Endothelial cell of umbilical vein (primary cell): ENCODE measurements at regions not wholly inside any gene's neighbourhood (a gene's known extent, or its start where the extent isn't known, plus 50 kb on each side); places are given as distances from the start of the nearest gene placed in this dataset.

Experiments
- CTCF ChIP-seq, 2 donors: IDR thresholded peaks; 1 replicate in 1 of 2; 2 replicates in 1 of 2; pipeline ENCODE4 v1.5.1; 2011; ENCODE audit warnings: low read length in 2 of 2, mild to moderate bottlenecking in 2 of 2, moderate library complexity in 2 of 2, control low read depth in 1 of 2, inconsistent platforms in 1 of 2, low read depth in 1 of 2; ENCODE audit not compliant: insufficient read depth in 1 of 2; ENCODE audit errors: extremely low read depth in 1 of 2
- EZH2 ChIP-seq: IDR thresholded peaks from 2 replicates; pipeline ENCODE4 v1.6.1; 2012; ENCODE audit warnings: borderline replicate concordance, low read depth, mild to moderate bottlenecking, moderate library complexity, low read length, inconsistent platforms; ENCODE audit not compliant: severe bottlenecking
- FOS ChIP-seq: IDR thresholded peaks from 2 replicates; pipeline ENCODE4 v1.6.1; 2011; ENCODE audit warnings: mild to moderate bottlenecking, low read length, moderate library complexity, borderline replicate concordance; ENCODE audit not compliant: insufficient read depth
- JUN ChIP-seq: IDR thresholded peaks from 2 replicates; pipeline ENCODE4 v1.6.1; 2011; ENCODE audit warnings: borderline replicate concordance, low read depth; ENCODE audit not compliant: insufficient read length, insufficient read depth
- MAX ChIP-seq: IDR thresholded peaks from 2 replicates; pipeline ENCODE4 v1.6.1; 2011; ENCODE audit not compliant: insufficient read depth, insufficient read length
- POLR2A ChIP-seq: IDR thresholded peaks from 2 replicates; pipeline ENCODE4 v1.6.1; 2012; ENCODE audit warnings: low read depth, mild to moderate bottlenecking, control low read depth, low read length
- POLR2AphosphoS5 ChIP-seq: IDR thresholded peaks from 2 replicates; pipeline ENCODE4 v1.6.1; 2012; ENCODE audit warnings: low read depth, mild to moderate bottlenecking, control low read depth, low read length, moderate library complexity; ENCODE audit not compliant: insufficient read depth

DNA sequence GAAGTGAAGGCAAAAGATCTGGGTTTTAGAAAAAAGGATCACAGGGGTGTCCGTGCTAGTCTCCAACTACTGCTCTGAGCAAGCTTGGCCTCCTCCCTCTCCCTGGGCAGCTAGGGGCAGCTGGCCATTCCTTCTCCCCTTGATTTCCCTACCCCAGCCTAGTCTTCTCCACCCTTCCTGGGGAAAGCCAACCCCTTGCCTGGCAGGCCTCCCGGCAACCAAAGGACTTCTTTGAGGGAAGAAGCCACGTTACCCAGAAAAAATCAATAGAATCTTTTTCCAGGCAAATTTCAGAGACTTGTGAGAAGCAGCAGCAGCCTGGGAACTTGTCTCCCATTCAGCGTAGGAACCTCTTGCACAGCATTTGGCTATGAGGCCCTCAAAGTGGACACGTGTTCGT is 91.5 kb downstream of the MIAT start:
- TF ChIP-seq EZH2: no peak
- TF ChIP-seq POLR2A: no peak
- no peak for TF ChIP-seq CTCF (IDR thresholded peaks at IDR 0.05; ENCODE audit: extremely low read depth in 1 of 2, insufficient read depth in 1 of 2, low read depth in 1 of 2, low read length in 2 of 2)
- no peak for TF ChIP-seq POLR2AphosphoS5
- TF ChIP-seq MAX: no peak
- no peak for TF ChIP-seq FOS
- TF ChIP-seq JUN: no peak
